Keratinocyte (primary cell): ENCODE measurements at regions not wholly inside any gene's neighbourhood (a gene's known extent, or its start where the extent isn't known, plus 50 kb on each side); places are given as distances from the start of the nearest gene placed in this dataset.

ENCODE experiments used
- EZH2 ChIP-seq: IDR thresholded peaks from one replicate; pipeline ENCODE4 v1.6.1; 2012; ENCODE audit warnings: inconsistent platforms, mild to moderate bottlenecking, low read length, moderate library complexity
- TF ChIP-seq, protein P1 (sequence below), 3 experiments: IDR thresholded peaks in 1 of 3; conservative IDR thresholded peaks in 1 of 3; optimal IDR thresholded peaks in 1 of 3; 2 replicates in 2 of 3; 3 replicates in 1 of 3; pipeline versions ENCODE3 to v1.5.1; 2011; ENCODE audit warnings: low read length in 3 of 3, mild to moderate bottlenecking in 3 of 3, moderate library complexity in 2 of 3, control low read depth in 1 of 3, inconsistent platforms in 1 of 3; ENCODE audit not compliant: insufficient read depth in 2 of 3; ENCODE audit errors: extremely low read depth in 1 of 3

DNA sequence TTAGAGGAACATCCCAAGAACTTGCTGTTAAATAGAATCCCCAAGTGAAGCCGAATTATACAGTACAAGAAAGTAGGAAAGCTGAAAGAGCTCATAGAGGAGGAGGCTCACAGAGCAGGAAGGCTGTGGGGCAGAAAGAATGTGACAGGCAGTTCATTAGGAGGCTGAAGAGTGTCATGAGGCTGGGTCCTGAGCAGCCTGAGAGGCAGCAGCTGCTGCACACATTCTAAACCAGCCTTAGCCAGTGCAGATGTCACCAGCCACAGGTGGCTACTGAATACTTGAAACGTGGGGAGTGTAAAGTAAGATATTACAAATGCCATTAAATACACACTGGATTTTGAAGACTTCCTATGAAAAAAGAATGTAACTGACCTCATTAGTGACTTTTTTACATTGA, 490.2 kb upstream of the KLHL29 start:
- TF ChIP-seq, protein P1, sequence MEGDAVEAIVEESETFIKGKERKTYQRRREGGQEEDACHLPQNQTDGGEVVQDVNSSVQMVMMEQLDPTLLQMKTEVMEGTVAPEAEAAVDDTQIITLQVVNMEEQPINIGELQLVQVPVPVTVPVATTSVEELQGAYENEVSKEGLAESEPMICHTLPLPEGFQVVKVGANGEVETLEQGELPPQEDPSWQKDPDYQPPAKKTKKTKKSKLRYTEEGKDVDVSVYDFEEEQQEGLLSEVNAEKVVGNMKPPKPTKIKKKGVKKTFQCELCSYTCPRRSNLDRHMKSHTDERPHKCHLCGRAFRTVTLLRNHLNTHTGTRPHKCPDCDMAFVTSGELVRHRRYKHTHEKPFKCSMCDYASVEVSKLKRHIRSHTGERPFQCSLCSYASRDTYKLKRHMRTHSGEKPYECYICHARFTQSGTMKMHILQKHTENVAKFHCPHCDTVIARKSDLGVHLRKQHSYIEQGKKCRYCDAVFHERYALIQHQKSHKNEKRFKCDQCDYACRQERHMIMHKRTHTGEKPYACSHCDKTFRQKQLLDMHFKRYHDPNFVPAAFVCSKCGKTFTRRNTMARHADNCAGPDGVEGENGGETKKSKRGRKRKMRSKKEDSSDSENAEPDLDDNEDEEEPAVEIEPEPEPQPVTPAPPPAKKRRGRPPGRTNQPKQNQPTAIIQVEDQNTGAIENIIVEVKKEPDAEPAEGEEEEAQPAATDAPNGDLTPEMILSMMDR (optimal IDR thresholded peaks at IDR 0.05 in 1 of 3, IDR thresholded peaks at IDR 0.05 in 1 of 3, conservative IDR thresholded peaks at IDR 0.05 in 1 of 3; ENCODE audit: extremely low read depth in 1 of 3, insufficient read depth in 2 of 3, low read length in 3 of 3), result no peak
- no peak for TF ChIP-seq EZH2
